ENCODE measurements at regions not wholly inside any gene's neighbourhood (a gene's known extent, or its start where the extent isn't known, plus 50 kb on each side); places are given as distances from the start of the nearest gene placed in this dataset.

- no peak for DNase-seq
These were observed 129.0 kb downstream of the SYF2 start for GRCh38 chr1:25103164-25103795.

- no peak for DNase-seq
These were observed 132.0 kb downstream of the SYF2 start for GRCh38 chr1:25100151-25100833.

- DNase-seq: peak; percentile 70
These were observed 132.9 kb downstream of the SYF2 start for GRCh38 chr1:25099343-25099951.

GRCh38 chr1:25098717-25099116 lies 133.6 kb downstream of the SYF2 start:
- DNase-seq: no peak

GRCh38 chr1:25096307-25097150 lies 135.8 kb downstream of the SYF2 start:
- no peak for DNase-seq

GRCh38 chr1:25095635-25096200 lies 136.6 kb downstream of the SYF2 start:
- no peak for DNase-seq

- no peak for DNase-seq
These were observed 137.3 kb downstream of the SYF2 start for GRCh38 chr1:25094995-25095394.

GRCh38 chr1:25094229-25094628 lies 138.1 kb downstream of the SYF2 start:
- no peak for DNase-seq

GRCh38 chr1:25091658-25092057 lies 140.6 kb downstream of the SYF2 start:
- no peak for DNase-seq

GRCh38 chr1:25090707-25091422 lies 141.4 kb downstream of the SYF2 start:
- no peak for DNase-seq

GRCh38 chr1:25089772-25090171 lies 142.5 kb downstream of the SYF2 start:
- no peak for DNase-seq

- no peak for DNase-seq
These were observed 143.4 kb downstream of the SYF2 start for GRCh38 chr1:25088946-25089345.

GRCh38 chr1:25088180-25088701 lies 144.1 kb downstream of the SYF2 start:
- DNase-seq: no peak

GRCh38 chr1:25086518-25087079 lies 145.7 kb downstream of the SYF2 start:
- no peak for DNase-seq

- DNase-seq: no peak
These were observed 147.9 kb downstream of the SYF2 start for GRCh38 chr1:25084407-25084806.

GRCh38 chr1:25083481-25084345 lies 148.6 kb downstream of the SYF2 start:
- DNase-seq: no peak

GRCh38 chr1:25082995-25083394 lies 149.3 kb downstream of the SYF2 start:
- no peak for DNase-seq

GRCh38 chr1:25082216-25082899 lies 149.9 kb downstream of the SYF2 start:
- no peak for DNase-seq

GRCh38 chr1:25081496-25081895 lies 150.8 kb downstream of the SYF2 start:
- DNase-seq: no peak

All from stimulated activated CD8-positive, alpha-beta memory T cell treated with anti-CD3 and anti-CD28 coated beads, Interleukin-4, amount 100 ng/mL, for 48 hours (primary cell).